MCF 10A (cell line): ENCODE measurements at regions not wholly inside any gene's neighbourhood (a gene's known extent, or its start where the extent isn't known, plus 50 kb on each side); places are given as distances from the start of the nearest gene placed in this dataset.

Source experiments
- BruUV-seq: library from RNA; stranded (reverse); fragments of 400-500 nt; replicated peaks from 2 replicates; lab custom pipeline; 2021; lab: Mats Ljungman, UMichigan
- CTCF ChIA-PET: fragments of 300-600 bp; sonication (Branson Sonifier 250); formaldehyde crosslinking; extraction: SDS; loops from one replicate; lab custom pipeline; 2021; ENCODE audit warnings: antibody characterized with exemption, inconsistent platforms; lab: Yijun Ruan, JAX
- POLR2A ChIA-PET: fragments of 300-600, 350-650 bp; sonication (Branson Sonifier 250); formaldehyde crosslinking; extraction: SDS; loops from one replicate; lab custom pipeline; 2020; ENCODE audit warnings: antibody characterized with exemption, inconsistent platforms; lab: Yijun Ruan, JAX
- DNase-seq: peaks from one replicate; pipeline ENCODE4 v3.0.0-alpha.2; 2018; ENCODE audit not compliant: unreplicated experiment
- H3K27ac Mint-ChIP-seq: one replicate; pipeline ENCODE4 v1.8.0; 2022; ENCODE audit warnings: mild to moderate bottlenecking, low read depth, mixed read lengths; ENCODE audit not compliant: unreplicated experiment
- H3K27me3 Mint-ChIP-seq: one replicate; pipeline ENCODE4 v1.8.0; 2022; ENCODE audit warnings: mixed read lengths; ENCODE audit not compliant: insufficient read depth, unreplicated experiment
- H3K36me3 Mint-ChIP-seq: one replicate; pipeline ENCODE4 v1.8.0; 2022; ENCODE audit warnings: mild to moderate bottlenecking, moderate library complexity, mixed read lengths; ENCODE audit not compliant: insufficient read depth, unreplicated experiment
- H3K4me1 Mint-ChIP-seq: one replicate; pipeline ENCODE4 v1.8.0; 2022; ENCODE audit warnings: mixed read lengths; ENCODE audit not compliant: insufficient read depth, unreplicated experiment
- H3K4me3 Mint-ChIP-seq: one replicate; pipeline ENCODE4 v1.8.0; 2022; ENCODE audit warnings: mild to moderate bottlenecking, moderate library complexity, mixed read lengths; ENCODE audit not compliant: unreplicated experiment
- H3K9me3 Mint-ChIP-seq: one replicate; pipeline ENCODE4 v1.8.0; 2022; ENCODE audit warnings: mixed read lengths; ENCODE audit not compliant: unreplicated experiment
- CTCF ChIP-seq: fragments of 200-600 bp; IDR thresholded peaks from one replicate; pipeline ENCODE4 v1.8.0; 2022; ENCODE audit warnings: antibody characterized with exemption, mild to moderate bottlenecking; ENCODE audit not compliant: unreplicated experiment
- intact Hi-C: fragments of 100-400 bp; cut with micrococcal nuclease; formaldehyde crosslinking; loops from 2 replicates; pipeline ENCODE4 v1.14.1; 2022

DNA sequence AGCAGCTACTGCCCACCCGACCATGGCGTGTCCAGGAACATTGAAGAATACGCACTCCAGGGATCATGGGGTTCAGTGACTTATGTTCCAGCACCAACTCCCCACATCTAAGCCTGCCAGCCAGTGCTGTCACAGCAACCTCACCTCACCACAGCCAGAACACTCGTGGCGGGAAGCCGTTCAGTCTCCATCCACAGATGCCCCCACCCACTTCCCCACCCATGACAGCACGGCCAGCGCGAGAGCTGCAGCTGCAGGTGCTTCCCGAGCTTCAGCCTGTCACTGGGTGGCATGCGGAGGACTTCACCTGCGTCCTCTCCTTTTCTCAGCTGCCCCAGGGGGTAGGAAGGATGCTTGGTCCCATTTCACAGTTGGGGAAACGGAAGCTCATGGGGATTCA, 50.3 kb downstream of the RBFOX3 start:
- Mint-ChIP-seq H3K36me3 (peaks cover 6% of the 10 kb centered on the region), H3K4me1 (no peaks in the 10 kb centered on the region), H3K9me3 (peaks cover 4% of the 10 kb centered on the region), H3K27me3 (peaks cover 39% of the 10 kb centered on the region), H3K27ac (no peak overlapping the region), H3K4me3 (no peak overlapping the region)
- intact Hi-C loops = no loop called here
- no peak for TF ChIP-seq CTCF
- no TSS peak for BruUV-seq
- ChIA-PET CTCF (no interaction called here), POLR2A (no interaction called here)
- DNase-seq = no peak

DNA sequence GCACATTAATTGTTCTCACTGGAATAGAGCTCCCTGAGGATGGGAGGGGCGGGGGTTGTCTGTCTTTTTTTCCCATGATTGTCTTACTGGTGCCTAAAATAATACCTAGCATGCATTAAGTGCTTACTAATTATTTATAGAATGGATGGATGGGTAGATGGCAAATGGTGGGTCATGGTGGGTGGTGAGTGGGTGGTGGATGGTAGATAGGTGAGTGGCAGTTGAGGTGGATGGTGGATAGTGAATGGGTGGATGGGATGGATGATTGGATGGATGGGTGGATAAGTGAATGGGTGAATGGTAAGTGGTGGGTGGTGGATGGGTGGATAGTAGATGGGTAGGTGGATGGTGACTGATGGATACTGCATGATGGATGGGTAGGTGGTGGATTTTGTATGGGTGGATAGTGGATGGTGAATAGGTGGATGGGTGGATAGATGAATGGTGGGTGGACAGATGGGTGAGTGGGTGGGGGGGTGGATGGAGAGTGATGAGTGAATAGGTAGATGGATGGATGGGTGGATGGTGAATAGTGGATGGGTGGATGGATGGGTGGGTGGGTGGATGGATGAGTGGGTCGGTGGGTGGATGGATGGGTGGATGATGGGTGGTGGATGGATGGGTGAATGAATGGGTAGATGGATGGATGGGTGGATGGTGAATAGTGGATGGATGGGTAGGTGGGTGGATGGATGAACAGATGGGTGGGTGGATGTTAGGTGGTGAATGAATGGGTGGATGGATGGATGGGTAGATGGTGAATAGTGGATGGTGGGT, 51.6 kb downstream of the RBFOX3 start:
- Mint-ChIP-seq H3K4me1 (no peaks in the 10 kb centered on the region), H3K27ac (no peak overlapping the region), H3K9me3 (peaks cover 8% of the 10 kb centered on the region), H3K27me3 (peaks cover 44% of the 10 kb centered on the region), H3K36me3 (peaks cover 6% of the 10 kb centered on the region), H3K4me3 (no peak overlapping the region)
- no peak for TF ChIP-seq CTCF
- ChIA-PET CTCF (no interaction called here), POLR2A (interaction anchor here (0.7 kb wide), 1 partner anchor 280 kb away, joined by 3 read pairs; no protein-coding TSS in a partner anchor)
- intact Hi-C loops = no loop called here
- no peak for DNase-seq
- BruUV-seq = no TSS peak

- intact Hi-C loops = no loop called here
- CTCF ChIA-PET = no interaction called here
Measured at GRCh38 chr17:79558091-79558900, 52.6 kb downstream of the RBFOX3 start.

More at GRCh38 chr17:79558091-79558900, 52.6 kb downstream of the RBFOX3 start:
- Mint-ChIP-seq H3K27me3 (peaks cover 44% of the 10 kb centered on the region), H3K4me3 (no peak overlapping the region), H3K27ac (no peak overlapping the region), H3K4me1 (no peaks in the 10 kb centered on the region), H3K36me3 (peaks cover 6% of the 10 kb centered on the region), H3K9me3 (peaks cover 8% of the 10 kb centered on the region)
- no peak for TF ChIP-seq CTCF
- no TSS peak for BruUV-seq
- POLR2A ChIA-PET = interaction anchor here (0.7 kb wide), 1 partner anchor 281 kb away, joined by 3 read pairs; no protein-coding TSS in a partner anchor
- DNase-seq = no peak
